ENCODE measurements at regions not wholly inside any gene's neighbourhood (a gene's known extent, or its start where the extent isn't known, plus 50 kb on each side); places are given as distances from the start of the nearest gene placed in this dataset.
"Not testable (repeated sequence)": the region's sequence is repeated elsewhere in the genome, so short reads cannot be mapped to it uniquely, and the experiment has no call there.

GRCh38 chr3:73155441-73155840, 94.0 kb downstream of the EBLN2 start:
- not testable (repeated sequence) for TF ChIP-seq EP300, CTCF (IDR thresholded peaks at IDR 0.05)

Measured in ovary (tissue), 3 donors.